ENCODE measurements at regions not wholly inside any gene's neighbourhood (a gene's known extent, or its start where the extent isn't known, plus 50 kb on each side); places are given as distances from the start of the nearest gene placed in this dataset.
"Not testable (repeated sequence)": the region's sequence is repeated elsewhere in the genome, so short reads cannot be mapped to it uniquely, and the experiment has no call there.

DNA sequence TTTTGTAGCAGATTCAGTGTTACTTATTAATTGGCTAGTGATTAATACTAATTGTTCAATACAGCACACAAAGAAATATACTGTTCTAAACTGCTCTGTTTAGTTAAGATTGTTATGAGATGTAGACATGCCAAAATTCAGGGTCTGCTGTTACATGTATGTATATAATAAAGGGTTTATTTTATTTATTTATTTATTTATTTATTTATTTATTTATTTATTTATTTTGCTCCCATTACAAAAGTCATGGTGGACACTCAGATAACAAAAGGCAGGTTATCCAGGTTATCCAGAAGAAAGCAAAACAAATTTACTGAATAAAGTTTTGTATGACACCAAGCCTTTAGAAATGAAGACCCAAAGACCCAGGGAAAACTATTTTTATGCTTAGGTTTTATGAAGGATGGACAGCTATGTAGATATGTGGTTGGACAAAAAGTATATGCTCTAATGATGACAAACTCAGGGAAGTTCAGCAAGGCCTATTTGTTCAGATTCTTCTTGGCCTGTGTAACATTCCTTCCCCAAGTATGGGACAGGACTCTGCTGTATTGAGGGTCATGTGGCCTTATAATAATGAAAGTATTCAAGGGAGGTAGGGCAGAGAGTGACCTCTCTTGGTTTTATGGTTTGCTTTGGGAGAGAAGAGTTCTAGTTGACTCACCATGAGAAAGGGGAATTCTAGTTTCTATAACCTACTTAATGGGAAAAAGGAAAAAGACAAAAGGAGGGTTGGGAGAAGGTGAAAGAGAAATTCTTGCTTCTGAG is 1056.8 kb downstream of the ROBO2 start:
- Histone ChIP-seq H3K9me3 (ENCODE audit: control insufficient read depth, low read length) (no peaks in the 10 kb centered on the region), H3K4me2 (ENCODE audit: low read length, poor library complexity, severe bottlenecking) (no peak overlapping the region), H3K23ac (ENCODE audit: low read length in 2 of 2) (no peak overlapping the region)

DNA sequence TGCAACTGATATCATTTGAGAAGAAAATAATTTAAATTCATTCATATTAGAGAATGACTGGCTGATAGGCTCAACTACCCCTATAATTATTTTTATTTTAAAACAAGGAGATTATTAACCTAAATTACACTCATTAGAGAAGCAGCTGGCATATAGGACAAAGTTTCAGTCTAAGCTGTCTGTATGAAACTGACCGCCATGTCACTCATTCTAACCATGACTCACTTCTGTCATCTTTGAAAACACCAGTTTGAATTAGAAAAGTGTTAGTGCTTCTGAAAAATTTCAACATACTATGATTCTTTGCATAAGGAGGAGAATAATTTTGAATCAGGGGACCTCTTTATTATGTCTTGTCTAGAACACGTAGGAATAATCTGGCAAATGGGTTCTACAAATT is 1058.5 kb downstream of the ROBO2 start:
- Histone ChIP-seq H3K9me3 (ENCODE audit: control insufficient read depth, low read length) (no peaks in the 10 kb centered on the region), H3K23ac (ENCODE audit: low read length in 2 of 2) (no peak overlapping the region), H3K4me3 (ENCODE audit: insufficient read depth in 1 of 2, low read depth in 1 of 2, low read length in 2 of 2) (no peak overlapping the region), H3K18ac (ENCODE audit: low read depth in 1 of 2, low read length in 2 of 2) (no peak overlapping the region), H3K36me3 (ENCODE audit: control insufficient read depth in 1 of 2, insufficient read depth in 2 of 2, low read depth in 1 of 2, low read length in 2 of 2) (no peaks in the 10 kb centered on the region), H2BK120ac (ENCODE audit: low read depth, low read length) (no peak overlapping the region), H4K8ac (ENCODE audit: low read length) (no peak overlapping the region), H3K4ac (ENCODE audit: low read depth in 1 of 2, low read length in 2 of 2) (no peak overlapping the region), H3K27me3 (ENCODE audit: control insufficient read depth in 1 of 2, insufficient read depth in 1 of 2, low read length in 2 of 2) (no peaks in the 10 kb centered on the region), H2BK15ac (ENCODE audit: low read depth, poor library complexity, severe bottlenecking) (no peak overlapping the region), H3K27ac (ENCODE audit: low read length, poor library complexity, severe bottlenecking) (no peak overlapping the region), H2BK12ac (ENCODE audit: low read length in 2 of 2) (no peak overlapping the region), H3K79me1 (replicated peaks; ENCODE audit: low read length, poor library complexity, severe bottlenecking) (no peaks in the 10 kb centered on the region), H3K14ac (ENCODE audit: low read length in 2 of 2) (no peak overlapping the region), H4K91ac (ENCODE audit: low read length) (no peak overlapping the region), H2AFZ (ENCODE audit: low read depth, low read length) (no peak overlapping the region), H3K9ac (ENCODE audit: low read length) (no peak overlapping the region), H3K4me2 (ENCODE audit: low read length, poor library complexity, severe bottlenecking) (no peak overlapping the region), H3K4me1 (ENCODE audit: control insufficient read depth, insufficient read depth, low read depth, low read length) (peaks cover 2% of the 10 kb centered on the region), H2AK5ac (ENCODE audit: low read length, severe bottlenecking) (no peak overlapping the region), H2BK5ac (ENCODE audit: low read depth, low read length, poor library complexity, severe bottlenecking) (no peak overlapping the region)
- no CpG with 5 or more reads among the region's 2 CpGs for WGBS
- DNase-seq = no peak

More for the DNA sequence above, 1056.8 kb downstream of the ROBO2 start:
- no peak overlapping the region for H3K9ac ChIP-seq (ENCODE audit: low read length)
- DNase-seq = peak; percentile 45
- H3K4ac ChIP-seq (ENCODE audit: low read depth in 1 of 2, low read length in 2 of 2) = peak overlapping the region in 1 of 2 experiments; percentile 41
- peaks cover 2% of the 10 kb centered on the region for H3K4me1 ChIP-seq (ENCODE audit: control insufficient read depth, insufficient read depth, low read depth, low read length)
- H3K4me3 ChIP-seq (ENCODE audit: insufficient read depth in 1 of 2, low read depth in 1 of 2, low read length in 2 of 2) = no peak overlapping the region
- H2BK120ac ChIP-seq (ENCODE audit: low read depth, low read length) = no peak overlapping the region
- H4K8ac ChIP-seq (ENCODE audit: low read length) = no peak overlapping the region
- H2BK5ac ChIP-seq (ENCODE audit: low read depth, low read length, poor library complexity, severe bottlenecking) = no peak overlapping the region
- H2BK12ac ChIP-seq (ENCODE audit: low read length in 2 of 2) = no peak overlapping the region
- no peaks in the 10 kb centered on the region for H3K27me3 ChIP-seq (ENCODE audit: control insufficient read depth in 1 of 2, insufficient read depth in 1 of 2, low read length in 2 of 2)
- no peak overlapping the region for H2AK5ac ChIP-seq (ENCODE audit: low read length, severe bottlenecking)
- H3K79me1 ChIP-seq (replicated peaks; ENCODE audit: low read length, poor library complexity, severe bottlenecking) = no peaks in the 10 kb centered on the region
- H2AFZ ChIP-seq (ENCODE audit: low read depth, low read length) = no peak overlapping the region
- no peak overlapping the region for H2BK15ac ChIP-seq (ENCODE audit: low read depth, poor library complexity, severe bottlenecking)
- no peak overlapping the region for H3K27ac ChIP-seq (ENCODE audit: low read length, poor library complexity, severe bottlenecking)
- no peak overlapping the region for H3K14ac ChIP-seq (ENCODE audit: low read length in 2 of 2)
- H3K36me3 ChIP-seq (ENCODE audit: control insufficient read depth in 1 of 2, insufficient read depth in 2 of 2, low read depth in 1 of 2, low read length in 2 of 2) = no peaks in the 10 kb centered on the region
- H4K91ac ChIP-seq (ENCODE audit: low read length) = no peak overlapping the region
- no peak overlapping the region for H3K18ac ChIP-seq (ENCODE audit: low read depth in 1 of 2, low read length in 2 of 2)

- H3K9me3 ChIP-seq (ENCODE audit: control insufficient read depth, low read length) = no peaks in the 10 kb centered on the region
- no peak overlapping the region for H4K8ac ChIP-seq (ENCODE audit: low read length)
- H3K4me1 ChIP-seq (ENCODE audit: control insufficient read depth, insufficient read depth, low read depth, low read length) = peaks cover 2% of the 10 kb centered on the region
- no peaks in the 10 kb centered on the region for H3K36me3 ChIP-seq (ENCODE audit: control insufficient read depth in 1 of 2, insufficient read depth in 2 of 2, low read depth in 1 of 2, low read length in 2 of 2)
- no peak overlapping the region for H3K4me2 ChIP-seq (ENCODE audit: low read length, poor library complexity, severe bottlenecking)
- H2BK120ac ChIP-seq (ENCODE audit: low read depth, low read length) = no peak overlapping the region
- no peak overlapping the region for H3K14ac ChIP-seq (ENCODE audit: low read length in 2 of 2)
- no peaks in the 10 kb centered on the region for H3K27me3 ChIP-seq (ENCODE audit: control insufficient read depth in 1 of 2, insufficient read depth in 1 of 2, low read length in 2 of 2)
- H3K4me3 ChIP-seq (ENCODE audit: insufficient read depth in 1 of 2, low read depth in 1 of 2, low read length in 2 of 2) = no peak overlapping the region
- H3K4ac ChIP-seq (ENCODE audit: low read depth in 1 of 2, low read length in 2 of 2) = no peak overlapping the region
- no peak overlapping the region for H2AK5ac ChIP-seq (ENCODE audit: low read length, severe bottlenecking)
- H3K27ac ChIP-seq (ENCODE audit: low read length, poor library complexity, severe bottlenecking) = no peak overlapping the region
- H4K91ac ChIP-seq (ENCODE audit: low read length) = no peak overlapping the region
- WGBS = 68% methylated on average over 2 of the region's 3 CpGs
- H2BK5ac ChIP-seq (ENCODE audit: low read depth, low read length, poor library complexity, severe bottlenecking) = no peak overlapping the region
- peak; percentile 77 for DNase-seq
- no peak overlapping the region for H2BK12ac ChIP-seq (ENCODE audit: low read length in 2 of 2)
- H3K18ac ChIP-seq (ENCODE audit: low read depth in 1 of 2, low read length in 2 of 2) = no peak overlapping the region
- no peak overlapping the region for H3K9ac ChIP-seq (ENCODE audit: low read length)
- no peaks in the 10 kb centered on the region for H3K79me1 ChIP-seq (replicated peaks; ENCODE audit: low read length, poor library complexity, severe bottlenecking)
- H2BK15ac ChIP-seq (ENCODE audit: low read depth, poor library complexity, severe bottlenecking) = no peak overlapping the region
- no peak overlapping the region for H3K23ac ChIP-seq (ENCODE audit: low read length in 2 of 2)
- no peak overlapping the region for H2AFZ ChIP-seq (ENCODE audit: low read depth, low read length)
Observed at GRCh38 chr3:78101384-78101783, 1061.5 kb downstream of the ROBO2 start.

DNA sequence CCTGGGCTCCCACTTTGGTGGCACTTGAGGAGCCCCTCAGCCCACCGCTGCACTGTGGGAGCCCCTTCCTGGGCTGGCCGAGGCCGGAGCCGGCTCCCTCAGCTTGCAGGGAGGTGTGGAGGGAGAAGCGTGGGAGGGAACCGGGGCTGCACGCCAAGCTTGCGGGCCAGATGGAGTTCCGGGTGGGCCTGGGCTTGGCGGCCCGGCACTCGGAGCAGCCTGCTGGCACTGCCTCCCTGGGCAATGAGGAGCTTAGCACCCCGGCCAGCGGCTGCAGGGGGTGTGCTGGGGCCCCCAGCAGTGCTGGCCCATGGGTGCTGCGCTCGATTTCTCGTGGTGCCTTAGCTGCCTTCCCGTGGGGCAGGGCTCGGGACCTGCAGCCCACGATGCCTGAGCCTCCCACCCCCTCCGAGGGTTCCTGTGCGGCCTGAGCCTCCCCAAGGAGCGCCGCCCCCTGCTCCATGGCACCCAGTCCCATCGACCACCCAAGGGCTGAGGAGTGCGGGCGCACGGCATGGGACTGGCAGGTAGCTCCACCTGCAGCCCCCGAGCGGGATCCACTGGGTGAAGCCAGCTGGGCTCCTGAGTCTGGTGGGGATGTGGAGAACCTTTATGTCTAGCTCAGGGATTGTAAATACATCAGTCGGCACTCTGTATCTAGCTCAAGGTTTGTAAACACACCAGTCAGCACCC is 1068.5 kb downstream of the ROBO2 start:
- H3K36me3 ChIP-seq (ENCODE audit: control insufficient read depth in 1 of 2, insufficient read depth in 2 of 2, low read depth in 1 of 2, low read length in 2 of 2); H3K14ac ChIP-seq (ENCODE audit: low read length in 2 of 2); H3K79me1 ChIP-seq (replicated peaks; ENCODE audit: low read length, poor library complexity, severe bottlenecking); H3K27me3 ChIP-seq (ENCODE audit: control insufficient read depth in 1 of 2, insufficient read depth in 1 of 2, low read length in 2 of 2); H3K4me3 ChIP-seq (ENCODE audit: insufficient read depth in 1 of 2, low read depth in 1 of 2, low read length in 2 of 2); DNase-seq; H3K4ac ChIP-seq (ENCODE audit: low read depth in 1 of 2, low read length in 2 of 2); H3K4me2 ChIP-seq (ENCODE audit: low read length, poor library complexity, severe bottlenecking); H2BK5ac ChIP-seq (ENCODE audit: low read depth, low read length, poor library complexity, severe bottlenecking); H2AFZ ChIP-seq (ENCODE audit: low read depth, low read length); H2AK5ac ChIP-seq (ENCODE audit: low read length, severe bottlenecking); H3K9ac ChIP-seq (ENCODE audit: low read length); H3K4me1 ChIP-seq (ENCODE audit: control insufficient read depth, insufficient read depth, low read depth, low read length); H3K9me3 ChIP-seq (ENCODE audit: control insufficient read depth, low read length); H3K23ac ChIP-seq (ENCODE audit: low read length in 2 of 2); H3K27ac ChIP-seq (ENCODE audit: low read length, poor library complexity, severe bottlenecking); H2BK120ac ChIP-seq (ENCODE audit: low read depth, low read length): not testable (repeated sequence)
- peak overlapping the region; percentile 52 for H2BK15ac ChIP-seq (ENCODE audit: low read depth, poor library complexity, severe bottlenecking)
- 97% methylated on average over 29 of the region's 31 CpGs for WGBS
- peak overlapping the region; percentile 41 for H4K8ac ChIP-seq (ENCODE audit: low read length)
- H3K18ac ChIP-seq (ENCODE audit: low read depth in 1 of 2, low read length in 2 of 2) = peak overlapping the region; percentile 40 to 75
- H2BK12ac ChIP-seq (ENCODE audit: low read length in 2 of 2) = peak overlapping the region in 1 of 2 experiments; percentile 54
- peak overlapping the region; percentile 15 for H4K91ac ChIP-seq (ENCODE audit: low read length)
